NCI-H128 (cell line): ENCODE measurements at regions not wholly inside any gene's neighbourhood (a gene's known extent, or its start where the extent isn't known, plus 50 kb on each side); places are given as distances from the start of the nearest gene placed in this dataset.
"Not testable (repeated sequence)": the region's sequence is repeated elsewhere in the genome, so short reads cannot be mapped to it uniquely, and the experiment has no call there.

ENCODE experiments used
- DNase-seq: peaks from one replicate; lab custom pipeline; 2025; ENCODE audit not compliant: unreplicated experiment; lab: John Stamatoyannopoulos, UW

DNA sequence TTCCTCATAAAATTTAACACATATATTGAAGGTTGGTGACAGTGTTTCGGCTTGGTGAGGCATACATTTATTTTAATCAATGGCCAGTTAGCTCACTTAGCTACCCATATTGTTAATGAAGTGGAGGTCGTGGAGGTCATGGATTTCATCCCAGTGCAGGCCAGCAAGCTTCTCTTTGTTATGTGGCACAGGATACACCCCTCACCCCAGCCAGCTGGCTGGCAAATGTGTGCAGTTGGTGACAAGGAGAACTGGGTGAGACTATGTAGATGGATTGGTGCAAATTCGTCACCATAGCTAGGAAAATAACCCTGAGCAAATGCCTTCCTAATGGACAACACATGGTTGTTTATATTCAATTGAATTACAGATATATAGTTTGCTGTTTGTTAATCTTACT lies 50.5 kb upstream of the FOXP2 start:
- no peak for DNase-seq

GRCh38 chr7:114363292-114363691 lies 51.3 kb upstream of the FOXP2 start:
- no peak for DNase-seq

GRCh38 chr7:114358911-114359310 lies 55.7 kb upstream of the FOXP2 start:
- DNase-seq, result no peak

- no peak for DNase-seq
Measured at GRCh38 chr7:114356133-114356532, 58.5 kb upstream of the FOXP2 start.

DNA sequence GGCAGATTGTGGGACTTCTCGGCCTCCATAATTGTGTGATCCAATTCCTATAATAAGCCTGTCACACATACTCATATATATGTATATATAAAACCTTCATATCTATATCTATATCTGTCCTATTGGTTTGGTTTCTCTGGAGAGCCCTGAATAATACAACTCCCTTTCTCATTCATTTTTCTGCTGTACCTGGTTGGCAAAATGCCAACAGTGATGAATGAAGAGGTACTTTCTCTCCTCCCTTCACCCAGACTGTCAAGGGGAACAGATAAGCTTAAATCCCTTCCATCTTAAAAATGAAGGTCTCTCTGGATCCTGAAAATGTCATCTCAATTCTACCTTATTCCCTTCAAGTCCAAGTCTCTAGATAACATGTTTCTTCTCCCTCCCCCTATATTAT lies 60.3 kb upstream of the FOXP2 start:
- DNase-seq, result no peak

GRCh38 chr7:114345494-114345893 lies 69.1 kb upstream of the FOXP2 start:
- DNase-seq, result no peak

DNA sequence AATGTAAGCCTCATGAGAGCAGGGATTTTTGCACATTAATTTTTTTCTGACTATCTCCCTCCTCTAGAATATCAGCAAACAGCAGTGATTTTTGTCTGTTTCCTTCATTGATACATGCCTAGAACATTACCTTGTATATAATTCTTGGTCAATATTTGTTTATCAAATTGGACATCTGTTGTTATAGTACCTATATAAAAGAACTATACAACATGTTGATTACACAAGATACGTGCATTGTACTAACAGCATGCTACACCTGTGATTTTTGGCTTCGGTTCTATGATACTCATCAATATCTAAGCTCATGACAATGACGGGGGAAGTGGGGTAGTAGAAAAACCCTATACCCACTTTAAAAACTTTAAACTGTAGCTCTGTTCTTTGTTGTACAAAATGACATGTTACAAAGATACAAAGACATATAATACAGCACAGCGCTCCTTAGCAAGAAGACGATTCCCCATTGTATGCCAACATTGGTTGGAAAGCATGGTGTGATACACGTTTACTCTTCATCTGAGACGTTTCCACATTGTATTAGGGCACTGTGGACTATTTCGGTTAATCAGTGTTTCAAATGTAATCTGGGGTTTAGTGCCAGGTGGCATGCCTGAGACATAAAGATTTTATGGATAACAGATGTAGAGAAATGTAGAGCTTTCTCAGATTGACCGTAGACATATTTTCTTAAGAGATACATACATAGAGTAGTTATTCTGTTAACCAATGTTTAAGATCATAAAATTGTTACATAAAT lies 70.5 kb upstream of the FOXP2 start:
- no peak for DNase-seq

GRCh38 chr7:114342431-114343179 lies 72.0 kb upstream of the FOXP2 start:
- DNase-seq, result no peak

DNA sequence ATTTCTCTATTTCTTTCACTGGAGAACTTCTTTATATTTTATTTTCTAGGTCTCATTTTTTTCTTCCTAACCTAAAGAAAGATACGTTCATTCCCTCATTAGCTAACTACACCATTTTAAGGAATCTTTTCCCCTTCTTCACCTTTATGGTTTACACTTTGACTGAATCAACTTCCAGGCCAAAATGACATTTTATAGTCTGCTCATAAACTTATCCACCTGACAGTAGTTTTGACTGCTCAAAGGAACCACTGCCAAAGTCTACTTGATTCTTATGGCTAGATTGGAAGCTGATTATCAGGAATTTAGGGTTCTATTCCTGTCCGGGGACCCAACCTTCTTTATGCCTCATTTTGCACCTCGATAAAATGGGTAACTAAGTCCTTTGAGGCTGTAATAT lies 73.0 kb upstream of the FOXP2 start:
- no peak for DNase-seq

DNA sequence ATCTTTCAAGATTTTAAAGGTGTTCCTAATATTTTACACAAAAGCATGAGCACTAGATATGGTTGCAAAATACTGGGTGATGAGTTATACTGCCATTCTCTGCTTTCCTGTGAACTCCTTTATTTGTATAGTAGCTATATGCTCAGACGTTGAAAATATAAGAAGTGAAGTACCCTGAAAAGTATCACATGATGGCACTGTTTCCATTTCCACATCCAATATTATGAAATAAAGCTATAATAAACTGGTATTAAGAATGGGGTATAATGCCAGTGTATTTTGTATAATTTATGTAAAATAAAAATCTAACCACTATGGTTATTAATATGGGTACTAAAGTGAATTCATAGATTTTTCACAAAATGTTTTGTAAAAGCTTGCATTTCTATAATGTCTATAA lies 79.6 kb upstream of the FOXP2 start:
- no peak for DNase-seq

- DNase-seq, result not testable (repeated sequence)
Measured at GRCh38 chr7:114329458-114329857, 85.2 kb upstream of the FOXP2 start.

- DNase-seq, result no peak
Measured at GRCh38 chr7:114317450-114318098, 97.0 kb upstream of the FOXP2 start.

DNA sequence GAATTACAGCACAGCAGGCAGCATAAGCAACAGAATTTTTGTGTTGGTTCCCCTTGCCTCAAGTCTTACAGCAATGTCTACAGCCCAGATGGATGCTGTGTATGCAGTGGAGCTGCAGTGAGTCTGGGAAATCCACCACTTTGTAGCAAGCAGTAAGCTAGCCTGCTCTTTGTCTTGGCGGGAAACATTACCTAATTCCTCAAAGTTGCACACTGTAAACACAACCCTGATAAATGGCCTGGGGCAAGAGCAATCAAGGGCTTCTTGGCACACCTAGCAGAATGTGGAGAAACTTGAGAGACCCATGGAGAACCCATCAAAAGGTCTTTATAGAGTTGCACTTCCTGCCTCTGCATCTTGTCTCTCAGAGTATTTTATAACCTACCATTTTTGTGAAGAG lies 102.0 kb upstream of the FOXP2 start:
- no peak for DNase-seq

DNA sequence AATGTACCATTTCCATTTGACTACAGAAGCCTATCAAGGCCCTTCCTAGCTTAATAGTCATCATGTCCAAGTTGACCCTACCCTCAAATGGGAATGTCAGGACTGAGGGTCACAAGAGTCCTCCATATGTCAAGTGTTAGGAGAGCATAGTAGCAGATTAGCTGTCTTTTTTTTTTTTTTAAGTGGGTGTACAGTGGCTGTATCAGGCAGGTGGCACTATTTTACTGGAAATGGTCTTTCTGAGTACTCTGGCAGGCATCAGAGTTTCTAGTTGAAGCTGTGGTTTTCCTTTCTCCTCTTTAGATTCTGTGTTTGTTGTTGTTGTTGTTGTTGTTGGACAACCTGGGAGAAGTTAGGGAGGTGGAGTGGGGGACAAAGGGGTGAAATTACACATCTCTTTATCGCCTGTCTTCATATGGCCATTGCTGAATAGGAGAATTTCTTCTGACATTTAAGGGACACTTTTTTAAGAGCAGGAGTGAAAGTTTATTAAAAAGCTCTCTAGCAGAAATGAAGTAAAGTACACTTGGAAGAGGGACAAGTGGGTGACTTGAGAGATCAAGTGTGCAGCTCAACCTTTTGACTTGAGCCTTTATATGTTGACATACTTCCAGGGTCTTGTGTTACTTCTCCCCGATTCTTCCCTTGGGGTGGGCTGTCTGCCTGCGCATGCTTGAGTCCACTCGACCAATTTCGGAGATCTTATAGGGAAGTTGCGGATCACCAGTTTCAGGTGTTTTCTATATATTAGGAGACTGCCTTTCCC lies 104.1 kb upstream of the FOXP2 start:
- no peak for DNase-seq

GRCh38 chr7:114309729-114310128 lies 104.9 kb upstream of the FOXP2 start:
- no peak for DNase-seq

GRCh38 chr7:114303301-114303700 lies 111.3 kb upstream of the FOXP2 start:
- no peak for DNase-seq

DNA sequence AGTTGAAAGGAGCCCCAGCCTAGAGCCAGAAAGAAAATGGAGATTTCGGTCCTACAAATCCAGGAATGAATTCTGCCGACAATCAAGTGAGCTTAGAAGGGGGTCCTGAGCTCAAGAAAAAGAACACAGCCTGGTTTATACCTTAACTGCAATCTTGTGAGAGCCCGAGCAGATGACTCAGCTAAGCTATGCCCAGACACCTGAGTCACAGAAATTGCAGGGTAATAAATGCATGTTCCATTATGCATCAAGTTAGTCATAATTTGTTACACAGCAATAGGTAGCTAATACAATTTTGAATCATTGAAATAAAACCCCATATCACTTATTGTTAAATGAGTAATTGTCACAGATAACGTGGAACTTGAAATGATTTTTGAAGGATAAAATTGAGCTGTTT lies 111.8 kb upstream of the FOXP2 start:
- DNase-seq, result no peak

DNA sequence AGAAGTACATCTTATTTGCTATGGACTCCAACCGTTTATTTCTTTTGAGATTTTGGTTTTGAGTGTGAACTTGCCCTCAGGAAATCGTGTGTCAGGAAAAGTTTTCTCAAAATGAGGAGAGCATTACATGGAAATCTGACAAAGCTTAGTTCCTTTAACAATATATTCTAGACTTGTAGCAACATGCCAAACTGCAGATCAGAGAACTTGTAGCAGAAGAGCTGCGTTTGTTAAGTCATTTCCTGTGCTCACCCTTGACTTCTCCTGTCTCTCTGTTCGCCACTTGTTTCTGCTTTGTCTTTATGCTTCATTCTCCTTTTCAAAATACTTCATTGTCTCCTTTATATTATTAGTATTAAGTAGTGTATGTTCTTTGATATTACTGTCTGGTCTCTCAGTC lies 116.6 kb upstream of the FOXP2 start:
- DNase-seq, result no peak

DNA sequence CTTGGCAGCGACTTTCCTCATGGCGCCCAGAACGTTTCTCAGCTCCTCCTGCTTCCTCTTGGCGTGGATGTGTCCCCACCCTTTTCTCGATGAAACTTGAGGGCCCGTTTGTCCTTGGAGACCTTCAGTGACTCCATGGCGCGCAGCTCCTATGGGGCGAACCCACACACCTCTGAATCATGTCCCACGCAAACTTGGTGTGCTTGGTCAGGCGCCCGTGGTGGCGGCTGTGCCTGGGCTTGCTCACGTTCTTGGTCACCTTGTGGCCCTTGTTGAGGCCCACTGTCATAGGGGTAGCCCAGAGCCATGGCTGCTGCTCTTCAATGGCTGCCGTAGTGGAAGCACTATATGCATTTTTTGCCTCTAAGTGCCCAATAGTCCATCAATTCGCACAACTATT lies 117.5 kb upstream of the FOXP2 start:
- DNase-seq, result no peak

DNA sequence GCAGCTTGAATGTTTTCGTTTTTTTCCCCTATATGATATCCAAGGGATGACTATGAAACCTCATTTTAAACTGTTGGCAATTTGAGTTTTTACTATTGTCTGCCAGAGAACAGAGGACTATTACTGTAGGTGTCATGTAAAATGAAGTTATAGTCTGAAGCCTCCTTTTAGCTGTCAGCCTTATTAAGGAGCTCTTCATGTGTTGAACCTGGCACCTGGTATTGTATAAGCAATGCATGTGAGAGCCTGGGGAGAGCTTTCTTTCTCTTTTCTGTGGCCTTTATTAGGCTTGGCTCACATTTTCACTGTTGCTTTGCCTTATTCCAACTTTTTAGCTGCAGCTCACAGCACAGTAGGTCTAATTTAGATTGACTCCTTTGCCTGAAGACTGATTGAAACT lies 119.1 kb upstream of the FOXP2 start:
- DNase-seq, result no peak

- no peak for DNase-seq
Measured at GRCh38 chr7:114294036-114294435, 120.6 kb upstream of the FOXP2 start.
